Smooth muscle cell (in vitro differentiated cells): ENCODE measurements at regions not wholly inside any gene's neighbourhood (a gene's known extent, or its start where the extent isn't known, plus 50 kb on each side); places are given as distances from the start of the nearest gene placed in this dataset.

Experiments
- DNase-seq: peaks from one replicate; lab custom pipeline; 2025; ENCODE audit not compliant: unreplicated experiment; lab: John Stamatoyannopoulos, UW
- H2AFZ ChIP-seq: fragments of 200-600 bp; sonication (generic); 2 replicates; pipeline ENCODE4 v1.6.0; 2016; ENCODE audit warnings: antibody characterized with exemption, low read depth, mild to moderate bottlenecking
- H3F3A ChIP-seq: fragments of 200-600 bp; sonication (generic); 2 replicates; pipeline ENCODE4 v1.6.0; 2017; ENCODE audit warnings: antibody characterized with exemption, low read depth
- H3K27ac ChIP-seq: fragments of 200-600 bp; sonication (generic); 2 replicates; pipeline ENCODE4 v1.5.1; 2016; ENCODE audit warnings: low read depth, mild to moderate bottlenecking
- H3K27me3 ChIP-seq: fragments of 200-600 bp; sonication (generic); 2 replicates; pipeline ENCODE4 v1.6.1; 2016; ENCODE audit warnings: low read depth, mild to moderate bottlenecking
- H3K36me3 ChIP-seq: fragments of 200-600 bp; sonication (generic); 2 replicates; pipeline ENCODE4 v1.5.1; 2016; ENCODE audit warnings: low read depth
- H3K4me1 ChIP-seq: fragments of 200-600 bp; sonication (generic); 2 replicates; pipeline ENCODE4 v1.5.1; 2016; ENCODE audit warnings: low read depth
- H3K4me2 ChIP-seq: fragments of 200-600 bp; sonication (generic); 2 replicates; pipeline ENCODE4 v1.6.0; 2016; ENCODE audit warnings: mild to moderate bottlenecking
- H3K4me3 ChIP-seq: fragments of 200-600 bp; sonication (generic); 2 replicates; pipeline ENCODE4 v1.5.1; 2016; ENCODE audit warnings: mild to moderate bottlenecking
- H3K79me2 ChIP-seq: fragments of 200-600 bp; sonication (generic); 2 replicates; pipeline ENCODE4 v1.6.0; 2016; ENCODE audit warnings: low read depth, mild to moderate bottlenecking
- H3K9ac ChIP-seq: fragments of 200-600 bp; sonication (generic); 2 replicates; pipeline ENCODE4 v1.6.0; 2016; ENCODE audit warnings: low read depth
- H3K9me3 ChIP-seq: fragments of 200-600 bp; sonication (generic); replicated peaks from 2 replicates; pipeline ENCODE4 v1.5.1; 2016; ENCODE audit warnings: low read depth
- H4K20me1 ChIP-seq: fragments of 200-600 bp; sonication (generic); 2 replicates; pipeline ENCODE4 v1.6.0; 2016; ENCODE audit warnings: low read depth
- CTCF ChIP-seq: fragments of 200-600 bp; sonication (generic); IDR thresholded peaks from 2 replicates; pipeline ENCODE4 v1.5.1; 2017; ENCODE audit warnings: borderline replicate concordance, mild to moderate bottlenecking, antibody characterized with exemption; ENCODE audit not compliant: insufficient read depth, poor library complexity, severe bottlenecking
- WGBS: methylation state at CpG from one replicate; pipeline ENCODE4 v1.1.7; 2016; ENCODE audit warnings: low lambda C conversion rate; 5-methylcytosine and 5-hydroxymethylcytosine counted together

- WGBS: 50% methylated on average over 2 of the region's 2 CpGs
- H3K4me2 ChIP-seq: no peak overlapping the region
Observed at GRCh38 chr1:200296091-200296661, 113.7 kb downstream of the ZNF281 start.

GRCh38 chr1:200294241-200294640 is 115.6 kb downstream of the ZNF281 start:
- DNase-seq: no peak
- H3F3A ChIP-seq: no peaks in the 10 kb centered on the region
- no peaks in the 10 kb centered on the region for H3K36me3 ChIP-seq
- TF ChIP-seq CTCF: no peak
- H3K27ac ChIP-seq: no peak overlapping the region
- H3K9ac ChIP-seq: no peak overlapping the region
- no peaks in the 10 kb centered on the region for H4K20me1 ChIP-seq
- no peaks in the 10 kb centered on the region for H3K4me1 ChIP-seq
- H3K4me3 ChIP-seq: no peak overlapping the region
- H2AFZ ChIP-seq: no peak overlapping the region
- H3K4me2 ChIP-seq: no peak overlapping the region
- no peaks in the 10 kb centered on the region for H3K79me2 ChIP-seq
- H3K27me3 ChIP-seq: no peaks in the 10 kb centered on the region
- WGBS: 92% methylated on average over 2 of the region's 2 CpGs
- H3K9me3 ChIP-seq: no peaks in the 10 kb centered on the region

More at GRCh38 chr1:200296091-200296661, 113.7 kb downstream of the ZNF281 start:
- peaks cover 13% of the 10 kb centered on the region for H3K27me3 ChIP-seq
- DNase-seq: no peak
- H3K27ac ChIP-seq: no peak overlapping the region
- H3K4me3 ChIP-seq: no peak overlapping the region
- no peaks in the 10 kb centered on the region for H3K9me3 ChIP-seq
- no peak overlapping the region for H3K9ac ChIP-seq
- no peaks in the 10 kb centered on the region for H3K79me2 ChIP-seq
- H3K36me3 ChIP-seq: no peaks in the 10 kb centered on the region
- H3K4me1 ChIP-seq: no peaks in the 10 kb centered on the region
- no peak for TF ChIP-seq CTCF
- no peaks in the 10 kb centered on the region for H3F3A ChIP-seq
- no peaks in the 10 kb centered on the region for H4K20me1 ChIP-seq
- H2AFZ ChIP-seq: peak overlapping the region; percentile 62

- DNase-seq: no peak
- TF ChIP-seq CTCF: no peak
- H3F3A ChIP-seq: no peaks in the 10 kb centered on the region
- H3K4me2 ChIP-seq: no peak overlapping the region
- H3K27ac ChIP-seq: no peak overlapping the region
- H3K4me1 ChIP-seq: no peaks in the 10 kb centered on the region
- no peak overlapping the region for H3K9ac ChIP-seq
- no peaks in the 10 kb centered on the region for H3K79me2 ChIP-seq
- no peaks in the 10 kb centered on the region for H3K36me3 ChIP-seq
- H3K9me3 ChIP-seq: no peaks in the 10 kb centered on the region
- H4K20me1 ChIP-seq: no peaks in the 10 kb centered on the region
- no peaks in the 10 kb centered on the region for H3K27me3 ChIP-seq
- no peak overlapping the region for H3K4me3 ChIP-seq
- no peak overlapping the region for H2AFZ ChIP-seq
- 40% methylated on average over 2 of the region's 2 CpGs for WGBS
Observed at GRCh38 chr1:200292699-200293098, 117.1 kb downstream of the ZNF281 start.

- H3K27me3 ChIP-seq: no peaks in the 10 kb centered on the region
- H3F3A ChIP-seq: no peaks in the 10 kb centered on the region
- H3K4me2 ChIP-seq: no peak overlapping the region
- DNase-seq: no peak
- no peak for TF ChIP-seq CTCF
- no peak overlapping the region for H3K9ac ChIP-seq
- no peaks in the 10 kb centered on the region for H3K9me3 ChIP-seq
- no peaks in the 10 kb centered on the region for H3K79me2 ChIP-seq
- H2AFZ ChIP-seq: peak overlapping the region; percentile 30
- H4K20me1 ChIP-seq: no peaks in the 10 kb centered on the region
- 87% methylated on average over 2 of the region's 2 CpGs for WGBS
- H3K36me3 ChIP-seq: no peaks in the 10 kb centered on the region
- H3K4me1 ChIP-seq: no peaks in the 10 kb centered on the region
- no peak overlapping the region for H3K4me3 ChIP-seq
- H3K27ac ChIP-seq: no peak overlapping the region
Observed at GRCh38 chr1:200291106-200291505, 118.7 kb downstream of the ZNF281 start.
